ENCODE measurements at regions not wholly inside any gene's neighbourhood (a gene's known extent, or its start where the extent isn't known, plus 50 kb on each side); places are given as distances from the start of the nearest gene placed in this dataset.

DNA sequence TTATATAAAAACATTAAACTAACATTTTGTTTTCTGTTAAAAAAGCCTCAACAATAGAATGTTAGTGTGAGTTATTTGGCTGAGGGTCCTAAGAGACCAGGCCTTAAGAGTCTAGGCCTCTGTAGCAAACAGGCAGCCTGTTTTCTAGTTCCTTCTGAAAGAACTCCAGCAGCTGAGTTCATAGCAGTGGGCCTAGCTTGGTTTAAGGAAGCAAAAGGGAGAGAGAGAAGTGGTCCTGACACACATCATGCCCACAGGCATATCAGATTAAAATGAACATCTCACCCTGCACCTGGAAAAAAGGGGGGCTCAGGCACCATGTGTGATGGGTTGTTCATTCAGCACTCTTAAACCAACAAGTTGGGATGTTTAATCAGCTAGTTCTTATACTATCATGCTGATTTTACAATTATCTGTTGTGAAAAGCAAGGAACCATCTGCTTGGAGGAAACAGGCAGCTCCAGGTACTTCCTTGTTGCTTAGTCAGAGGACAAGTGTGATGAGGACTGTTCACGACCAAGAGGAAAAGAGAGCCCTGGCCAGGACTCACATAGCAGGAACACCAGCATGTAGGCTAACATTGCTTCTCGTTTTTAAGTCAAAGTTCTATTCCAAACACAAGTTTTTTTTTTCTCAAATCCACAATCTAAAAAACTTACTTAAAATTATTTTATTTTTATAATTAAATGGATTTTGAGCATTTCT is 81.3 kb upstream of the FRY start:
- no peak for DNase-seq (ENCODE audit: low read depth)
- Histone ChIP-seq H3K4me1 (ENCODE audit: control insufficient read depth, insufficient read depth, low read length) (peaks cover 28% of the 10 kb centered on the region), H3K4me3 (ENCODE audit: low read length) (no peak overlapping the region), H3K36me3 (ENCODE audit: control insufficient read depth, insufficient read depth, low read length, severe bottlenecking) (no peaks in the 10 kb centered on the region), H3K9me3 (ENCODE audit: control insufficient read depth, low read length) (no peaks in the 10 kb centered on the region), H3K9ac (ENCODE audit: low read length) (no peak overlapping the region), H3K27me3 (replicated peaks; ENCODE audit: control insufficient read depth, insufficient read depth, low read length) (no peaks in the 10 kb centered on the region)

DNA sequence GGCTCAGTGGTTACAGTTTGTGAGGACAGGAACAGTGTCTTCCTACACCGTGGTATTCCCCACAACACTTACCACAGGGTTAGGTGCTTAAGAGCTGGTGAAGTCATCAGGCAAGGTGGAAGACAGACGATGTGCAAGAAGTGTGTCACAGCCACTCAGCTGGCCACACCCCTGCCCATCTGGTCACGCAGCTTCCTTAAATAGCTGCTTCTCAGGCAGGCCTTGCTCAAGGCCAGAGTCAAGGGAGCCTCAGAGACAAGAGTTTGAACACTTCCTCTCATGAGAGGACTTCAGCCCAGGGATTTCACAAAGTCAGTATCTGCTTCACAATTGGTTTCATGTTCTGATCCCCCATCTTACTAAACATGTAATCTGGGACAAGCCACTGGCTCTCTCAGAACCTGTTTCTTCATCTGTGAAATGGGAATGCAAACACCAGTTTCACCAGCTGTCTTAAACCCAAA is 80.3 kb upstream of the FRY start:
- Histone ChIP-seq H3K27me3 (replicated peaks; ENCODE audit: control insufficient read depth, insufficient read depth, low read length) (no peaks in the 10 kb centered on the region), H3K9me3 (ENCODE audit: control insufficient read depth, low read length) (no peaks in the 10 kb centered on the region), H3K9ac (ENCODE audit: low read length) (no peak overlapping the region), H3K4me1 (ENCODE audit: control insufficient read depth, insufficient read depth, low read length) (peaks cover 19% of the 10 kb centered on the region), H3K4me3 (ENCODE audit: low read length) (no peak overlapping the region), H3K36me3 (ENCODE audit: control insufficient read depth, insufficient read depth, low read length, severe bottlenecking) (no peaks in the 10 kb centered on the region)
- no peak for DNase-seq (ENCODE audit: low read depth)

DNA sequence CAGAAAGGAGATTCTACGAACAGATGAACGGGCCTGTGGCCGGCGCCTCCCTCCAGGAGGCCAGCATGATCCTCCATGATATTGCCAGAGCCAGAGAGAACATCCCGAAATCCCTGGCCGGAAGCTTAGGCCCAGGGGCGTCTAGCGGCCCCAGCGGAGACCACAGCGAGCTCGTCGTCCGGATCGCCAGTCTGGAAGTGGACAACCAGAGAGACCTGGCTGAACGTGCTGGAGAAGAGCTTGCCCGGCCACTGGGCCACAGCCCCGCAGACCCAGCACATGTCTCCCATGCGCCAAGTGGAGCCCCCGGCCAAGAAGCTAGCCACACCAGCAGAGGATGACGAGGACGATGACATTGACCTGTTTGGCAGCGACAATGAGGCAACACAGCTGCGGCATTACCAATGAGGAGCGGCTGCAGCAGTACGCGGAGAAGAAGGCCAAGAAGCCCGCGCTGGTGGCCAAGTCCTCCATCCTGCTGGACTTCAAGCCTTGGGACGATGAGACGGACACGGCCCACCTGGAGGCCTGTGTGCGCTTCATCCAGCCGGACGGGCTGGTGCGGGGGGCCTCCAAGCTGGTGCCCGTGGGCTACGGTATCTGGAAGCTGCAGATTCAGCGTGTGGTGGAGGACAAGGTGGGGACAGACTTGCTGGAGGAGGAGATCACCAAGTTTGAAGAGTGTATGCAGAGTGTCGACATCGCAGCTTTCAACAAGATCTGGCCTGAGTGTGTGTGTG is 78.8 kb upstream of the FRY start:
- H3K9me3 ChIP-seq (ENCODE audit: control insufficient read depth, low read length) = no peaks in the 10 kb centered on the region
- no peak for DNase-seq (ENCODE audit: low read depth)
- no peaks in the 10 kb centered on the region for H3K36me3 ChIP-seq (ENCODE audit: control insufficient read depth, insufficient read depth, low read length, severe bottlenecking)
- no peak overlapping the region for H3K9ac ChIP-seq (ENCODE audit: low read length)
- no peak overlapping the region for H3K4me3 ChIP-seq (ENCODE audit: low read length)
- peaks cover 4% of the 10 kb centered on the region for H3K4me1 ChIP-seq (ENCODE audit: control insufficient read depth, insufficient read depth, low read length)
- no peaks in the 10 kb centered on the region for H3K27me3 ChIP-seq (replicated peaks; ENCODE audit: control insufficient read depth, insufficient read depth, low read length)

DNA sequence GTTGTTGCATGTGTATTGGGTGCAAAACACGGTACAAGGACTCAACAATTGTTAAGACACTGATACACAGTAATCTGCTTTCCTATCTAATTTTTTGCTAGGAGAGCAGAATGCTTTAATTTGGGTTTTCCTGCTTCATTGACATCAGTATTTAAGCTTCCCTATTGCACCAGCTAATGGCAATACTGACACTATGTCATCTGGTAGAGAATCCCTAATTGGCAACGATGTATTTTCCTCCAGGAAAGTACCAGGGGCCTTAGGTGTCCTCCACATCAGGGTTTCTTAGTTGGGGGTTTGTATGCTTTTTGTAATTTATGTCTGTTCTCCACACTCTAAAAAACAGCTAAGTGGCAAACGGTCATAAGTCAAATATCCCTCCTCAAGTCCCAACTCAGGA is 76.5 kb upstream of the FRY start:
- no peak for DNase-seq (ENCODE audit: low read depth)
- Histone ChIP-seq H3K9ac (ENCODE audit: low read length) (no peak overlapping the region), H3K36me3 (ENCODE audit: control insufficient read depth, insufficient read depth, low read length, severe bottlenecking) (no peaks in the 10 kb centered on the region), H3K27me3 (replicated peaks; ENCODE audit: control insufficient read depth, insufficient read depth, low read length) (no peaks in the 10 kb centered on the region), H3K4me3 (ENCODE audit: low read length) (no peak overlapping the region), H3K9me3 (ENCODE audit: control insufficient read depth, low read length) (no peaks in the 10 kb centered on the region), H3K4me1 (ENCODE audit: control insufficient read depth, insufficient read depth, low read length) (no peaks in the 10 kb centered on the region)

DNA sequence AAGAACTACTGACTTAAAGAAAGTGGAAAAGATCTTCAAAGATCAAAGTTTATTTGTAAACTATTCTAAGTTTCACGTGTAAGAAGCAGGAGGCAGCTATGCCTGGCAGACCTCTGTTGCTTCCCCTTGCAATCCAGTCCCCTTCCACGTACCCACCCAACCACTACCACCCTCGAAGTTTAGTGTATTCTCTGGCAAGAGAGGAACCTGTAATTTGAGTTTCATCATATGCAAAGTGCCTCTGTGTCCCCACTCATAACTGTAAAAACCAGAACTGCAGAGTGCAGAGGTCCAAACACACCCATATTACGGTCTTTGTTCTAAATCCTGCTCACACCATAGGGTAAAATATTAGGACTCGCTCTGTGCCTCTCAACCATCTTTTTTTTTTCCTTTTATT is 75.8 kb upstream of the FRY start:
- H3K27me3 ChIP-seq (replicated peaks; ENCODE audit: control insufficient read depth, insufficient read depth, low read length) = no peaks in the 10 kb centered on the region
- no peak overlapping the region for H3K4me3 ChIP-seq (ENCODE audit: low read length)
- H3K9me3 ChIP-seq (ENCODE audit: control insufficient read depth, low read length) = no peaks in the 10 kb centered on the region
- no peaks in the 10 kb centered on the region for H3K36me3 ChIP-seq (ENCODE audit: control insufficient read depth, insufficient read depth, low read length, severe bottlenecking)
- H3K9ac ChIP-seq (ENCODE audit: low read length) = no peak overlapping the region
- DNase-seq (ENCODE audit: low read depth) = no peak
- H3K4me1 ChIP-seq (ENCODE audit: control insufficient read depth, insufficient read depth, low read length) = no peaks in the 10 kb centered on the region

DNA sequence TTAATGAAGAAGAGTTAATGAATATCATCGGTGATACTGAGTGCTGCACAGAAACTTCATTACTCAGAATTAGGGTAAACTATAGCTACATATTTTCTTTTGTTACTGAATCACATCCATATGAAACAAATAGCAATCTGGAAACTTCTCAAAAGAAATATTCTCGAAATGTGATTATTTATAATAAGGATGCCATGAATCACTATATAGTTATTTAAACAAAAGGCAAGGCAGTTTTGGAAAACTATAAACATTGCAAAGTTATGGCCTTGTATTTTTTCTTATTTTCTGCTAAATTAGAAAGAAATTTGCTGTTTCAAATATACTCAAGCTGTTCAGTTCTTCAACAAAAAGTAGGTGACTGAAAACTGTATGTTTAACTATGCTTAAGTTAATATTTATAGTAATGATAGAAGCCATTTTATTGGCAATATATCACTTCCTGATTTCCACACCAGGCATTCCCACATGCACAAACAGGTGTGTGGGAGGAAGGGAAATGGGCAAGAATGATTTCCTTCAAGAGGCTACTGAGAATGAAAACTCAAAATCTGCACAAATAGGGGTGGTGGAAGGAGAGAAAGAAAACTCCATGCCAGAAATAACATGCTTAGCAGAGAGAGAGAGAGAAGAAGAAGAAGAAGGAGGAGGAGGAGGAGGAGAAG is 74.5 kb upstream of the FRY start:
- Histone ChIP-seq H3K27me3 (replicated peaks; ENCODE audit: control insufficient read depth, insufficient read depth, low read length) (no peaks in the 10 kb centered on the region), H3K4me1 (ENCODE audit: control insufficient read depth, insufficient read depth, low read length) (no peaks in the 10 kb centered on the region), H3K36me3 (ENCODE audit: control insufficient read depth, insufficient read depth, low read length, severe bottlenecking) (no peaks in the 10 kb centered on the region), H3K4me3 (ENCODE audit: low read length) (no peak overlapping the region), H3K9ac (ENCODE audit: low read length) (no peak overlapping the region), H3K9me3 (ENCODE audit: control insufficient read depth, low read length) (no peaks in the 10 kb centered on the region)
- DNase-seq (ENCODE audit: low read depth) = peak; percentile 70

DNA sequence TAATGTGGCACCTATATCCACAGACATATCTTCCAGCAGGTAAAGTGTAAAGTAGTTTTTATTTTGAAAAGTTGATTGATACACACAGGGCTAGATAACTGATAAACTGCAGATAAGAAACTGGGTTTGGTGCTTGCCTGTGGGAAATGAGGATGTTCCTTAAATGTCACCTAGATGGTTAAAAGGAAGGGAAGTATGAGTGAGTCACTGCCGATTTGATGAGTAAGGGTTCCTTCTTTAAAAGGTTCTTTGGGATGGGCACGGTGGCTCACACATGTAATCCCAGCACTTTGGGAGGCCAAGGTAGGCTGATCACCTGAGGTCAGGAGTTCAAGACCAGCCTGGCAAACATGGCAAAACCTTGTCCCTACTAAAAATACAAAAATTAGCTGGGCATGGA is 73.8 kb upstream of the FRY start:
- no peak for DNase-seq (ENCODE audit: low read depth)
- Histone ChIP-seq H3K4me3 (ENCODE audit: low read length) (no peak overlapping the region), H3K36me3 (ENCODE audit: control insufficient read depth, insufficient read depth, low read length, severe bottlenecking) (no peaks in the 10 kb centered on the region), H3K9me3 (ENCODE audit: control insufficient read depth, low read length) (no peaks in the 10 kb centered on the region), H3K9ac (ENCODE audit: low read length) (no peak overlapping the region), H3K27me3 (replicated peaks; ENCODE audit: control insufficient read depth, insufficient read depth, low read length) (no peaks in the 10 kb centered on the region), H3K4me1 (ENCODE audit: control insufficient read depth, insufficient read depth, low read length) (no peaks in the 10 kb centered on the region)

DNA sequence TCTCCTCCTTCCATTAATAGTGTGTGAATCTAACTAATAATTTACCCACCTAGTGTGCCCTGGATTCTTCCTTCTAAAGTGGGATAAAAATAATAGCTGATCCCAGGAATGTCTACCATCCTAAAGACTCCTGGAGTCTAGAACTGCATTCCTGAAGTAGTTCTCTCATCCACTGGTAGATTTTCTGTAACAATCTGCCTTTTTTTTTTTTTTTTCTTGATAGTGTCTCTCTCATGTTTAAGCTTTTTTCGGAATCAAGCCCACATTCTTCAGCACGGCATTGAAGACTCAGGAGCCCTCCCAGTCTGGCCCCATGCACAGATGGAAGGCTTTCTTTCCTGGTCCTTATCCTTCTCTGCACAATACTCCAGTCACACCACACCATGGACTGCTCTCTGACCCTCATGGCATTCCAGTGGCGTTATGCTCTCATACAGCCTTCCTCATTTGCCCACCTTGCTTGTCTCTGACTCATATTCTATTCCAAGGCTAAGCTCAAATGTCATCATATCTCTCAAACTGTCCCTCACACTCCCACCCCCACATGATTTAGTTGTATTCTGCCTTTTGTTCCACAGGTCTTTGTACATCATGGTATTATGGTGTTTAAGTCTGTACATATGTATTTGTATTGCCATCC is 68.7 kb upstream of the FRY start:
- H3K27me3 ChIP-seq (replicated peaks; ENCODE audit: control insufficient read depth, insufficient read depth, low read length) = no peaks in the 10 kb centered on the region
- H3K36me3 ChIP-seq (ENCODE audit: control insufficient read depth, insufficient read depth, low read length, severe bottlenecking) = no peaks in the 10 kb centered on the region
- no peak overlapping the region for H3K9ac ChIP-seq (ENCODE audit: low read length)
- peaks cover 9% of the 10 kb centered on the region for H3K4me1 ChIP-seq (ENCODE audit: control insufficient read depth, insufficient read depth, low read length)
- DNase-seq (ENCODE audit: low read depth) = no peak
- no peak overlapping the region for H3K4me3 ChIP-seq (ENCODE audit: low read length)
- no peaks in the 10 kb centered on the region for H3K9me3 ChIP-seq (ENCODE audit: control insufficient read depth, low read length)

DNA sequence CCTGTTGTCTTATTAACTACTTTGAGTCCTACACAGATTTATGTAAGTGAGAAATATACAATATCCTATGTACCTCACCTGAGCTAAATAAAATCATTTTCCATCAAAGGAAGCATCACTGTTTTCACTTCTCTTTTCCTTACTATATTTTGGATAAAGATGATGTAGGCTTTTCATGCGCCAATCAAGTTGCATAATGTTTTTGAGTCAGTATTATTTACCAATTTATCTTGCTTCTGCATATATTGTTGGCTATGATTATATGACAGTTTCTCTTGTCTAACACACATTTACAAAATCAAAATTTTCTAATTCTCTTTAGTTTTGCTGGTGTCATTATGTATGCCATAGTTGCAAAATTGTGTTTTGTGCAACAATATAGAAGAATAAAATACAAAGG is 67.9 kb upstream of the FRY start:
- DNase-seq (ENCODE audit: low read depth) = no peak
- no peak overlapping the region for H3K9ac ChIP-seq (ENCODE audit: low read length)

DNA sequence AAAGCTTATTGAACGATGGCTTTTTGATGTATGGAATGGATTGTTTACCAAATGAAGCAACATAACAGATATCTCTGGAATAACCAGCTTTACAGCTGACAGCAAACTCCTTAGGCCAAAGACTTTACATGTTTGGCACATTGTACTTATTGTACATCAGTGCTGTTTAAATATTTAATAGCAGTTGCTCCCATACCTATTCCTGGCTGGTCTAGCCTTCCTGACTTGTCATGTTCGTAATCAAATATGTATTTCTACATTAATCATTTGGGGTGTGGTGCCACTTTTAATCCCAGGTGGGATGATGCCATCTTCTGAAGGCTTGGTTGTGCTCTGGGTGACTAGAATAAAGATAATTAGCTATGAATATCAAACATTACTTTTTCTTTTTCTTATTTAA is 67.4 kb upstream of the FRY start:
- H3K4me3 ChIP-seq (ENCODE audit: low read length) = no peak overlapping the region
- no peaks in the 10 kb centered on the region for H3K9me3 ChIP-seq (ENCODE audit: control insufficient read depth, low read length)
- DNase-seq (ENCODE audit: low read depth) = no peak
- no peak overlapping the region for H3K9ac ChIP-seq (ENCODE audit: low read length)
- H3K27me3 ChIP-seq (replicated peaks; ENCODE audit: control insufficient read depth, insufficient read depth, low read length) = no peaks in the 10 kb centered on the region
- H3K36me3 ChIP-seq (ENCODE audit: control insufficient read depth, insufficient read depth, low read length, severe bottlenecking) = no peaks in the 10 kb centered on the region
- H3K4me1 ChIP-seq (ENCODE audit: control insufficient read depth, insufficient read depth, low read length) = peaks cover 9% of the 10 kb centered on the region

More for the DNA sequence above, 67.9 kb upstream of the FRY start:
- H3K36me3 ChIP-seq (ENCODE audit: control insufficient read depth, insufficient read depth, low read length, severe bottlenecking) = no peaks in the 10 kb centered on the region
- no peaks in the 10 kb centered on the region for H3K27me3 ChIP-seq (replicated peaks; ENCODE audit: control insufficient read depth, insufficient read depth, low read length)
- peaks cover 9% of the 10 kb centered on the region for H3K4me1 ChIP-seq (ENCODE audit: control insufficient read depth, insufficient read depth, low read length)
- no peak overlapping the region for H3K4me3 ChIP-seq (ENCODE audit: low read length)
- H3K9me3 ChIP-seq (ENCODE audit: control insufficient read depth, low read length) = no peaks in the 10 kb centered on the region

Measured in adipocyte (in vitro differentiated cells).